ENCODE measurements at regions not wholly inside any gene's neighbourhood (a gene's known extent, or its start where the extent isn't known, plus 50 kb on each side); places are given as distances from the start of the nearest gene placed in this dataset.

- in situ Hi-C loops (cut with MboI) (no loop called here), intact Hi-C loops (cut with micrococcal nuclease; ENCODE audit: unreplicated experiment) (no loop called here)
- Histone ChIP-seq H3K27ac (ENCODE audit: control insufficient read depth, insufficient read depth) (no peak overlapping the region), H3K27me3 (replicated peaks in 1 of 2; ENCODE audit: control insufficient read depth in 2 of 2, insufficient read depth in 2 of 2, low read length in 1 of 2) (no peaks in the 10 kb centered on the region), H4K20me1 (ENCODE audit: control insufficient read depth, insufficient read depth) (no peaks in the 10 kb centered on the region), H3K4me1 (ENCODE audit: control insufficient read depth, insufficient read depth, low read length) (no peaks in the 10 kb centered on the region), H3K79me2 (ENCODE audit: control insufficient read depth, insufficient read depth, low read length) (no peaks in the 10 kb centered on the region), H2AFZ (ENCODE audit: control insufficient read depth, low read depth, low read length) (no peak overlapping the region), H3K9ac (ENCODE audit: control insufficient read depth, insufficient read depth, low read length) (no peak overlapping the region), H3K4me2 (ENCODE audit: control insufficient read depth, insufficient read depth) (no peak overlapping the region), H3K36me3 (ENCODE audit: control insufficient read depth in 2 of 2, insufficient read depth in 2 of 2, low read length in 1 of 2) (no peaks in the 10 kb centered on the region), H3K9me3 (replicated peaks; ENCODE audit: control insufficient read depth, insufficient read depth, low read length) (no peaks in the 10 kb centered on the region), H3K4me3 (no peak overlapping the region)
- ChIA-PET SMC1A (ENCODE audit: uncharacterized antibody, unreplicated experiment) (no interaction called here), CTCF (no interaction called here), POLR2A (no interaction called here), RAD21 (ENCODE audit: unreplicated experiment) (no interaction called here)
- no peak for TF ChIP-seq RELA (IDR thresholded peaks at IDR 0.05; ENCODE audit: borderline replicate concordance, partially characterized antibody)
- TF ChIP-seq ESRRA (IDR thresholded peaks at IDR 0.05; ENCODE audit: low read length): no peak
- no peak for TF ChIP-seq POU2F2 (IDR thresholded peaks at IDR 0.05; ENCODE audit: borderline replicate concordance, low read depth, low read length)
- TF ChIP-seq POLR2AphosphoS2 (IDR thresholded peaks at IDR 0.05; ENCODE audit: low read depth, low read length): no peak
- no peak for TF ChIP-seq HDAC6 (IDR thresholded peaks at IDR 0.05; ENCODE audit: unreplicated experiment)
- no peak for TF ChIP-seq SREBF1 (IDR thresholded peaks at IDR 0.05; ENCODE audit: low read length)
- no peak for TF ChIP-seq ZSCAN29 (IDR thresholded peaks at IDR 0.05)
- TF ChIP-seq POLR2A (IDR thresholded peaks at IDR 0.05; ENCODE audit: low read depth, low read length): no peak
- no peak for TF ChIP-seq JUND (IDR thresholded peaks at IDR 0.05; ENCODE audit: low read depth, low read length)
- TF ChIP-seq EED (IDR thresholded peaks at IDR 0.05; ENCODE audit: low read depth): no peak
- TF ChIP-seq USF2 (IDR thresholded peaks at IDR 0.05; ENCODE audit: borderline replicate concordance, low read depth, low read length): no peak
- TF ChIP-seq YY1 (IDR thresholded peaks at IDR 0.05; ENCODE audit: low read depth, low read length): no peak
- TF ChIP-seq YBX1 (IDR thresholded peaks at IDR 0.05): no peak
- no peak for TF ChIP-seq BRCA1 (IDR thresholded peaks at IDR 0.05; ENCODE audit: low read depth, low read length)
- ATAC-seq (no peak), DNase-seq (ENCODE audit: low read depth, low spot score) (no peak), FAIRE-seq (no peak)
- no TSS peak for BruUV-seq (replicated peaks)
- WGBS (ENCODE audit: insufficient coverage, insufficient replicate concordance, low lambda C conversion rate, missing lambda C conversion rate): 32% methylated on average over 2 of the region's 2 CpGs
Observed at GRCh38 chr10:36765782-36766414, 359.5 kb upstream of the ANKRD30A start.
